ENCODE measurements at regions not wholly inside any gene's neighbourhood (a gene's known extent, or its start where the extent isn't known, plus 50 kb on each side); places are given as distances from the start of the nearest gene placed in this dataset.

DNA sequence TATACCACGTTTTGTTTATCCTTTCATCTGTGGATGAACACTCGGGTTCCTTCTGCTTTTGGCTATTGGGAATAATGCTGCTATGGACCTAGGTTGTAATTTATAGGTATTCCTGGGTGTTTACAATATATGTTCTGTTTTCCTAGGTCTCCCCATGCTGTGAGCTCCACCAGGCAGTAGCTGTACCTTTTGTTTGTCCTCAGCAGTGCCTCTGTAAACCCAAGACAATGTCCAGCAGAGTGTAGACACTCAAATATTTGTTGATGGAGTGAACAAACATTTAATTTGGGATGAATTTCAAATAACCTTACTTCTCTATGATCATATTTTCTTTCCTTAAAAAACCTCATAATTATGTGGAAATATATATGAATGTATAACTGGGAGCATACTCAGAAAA is 259.5 kb upstream of the BOD1L1 start:
- Mint-ChIP-seq H3K9me3 (0 out of 5 replicates have a peak, but pooled peaks cover 0 to 2% of the 10 kb centered on the region in 2 experiments), H3K36me3 (ENCODE audit: insufficient read depth in 1 of 3, low read depth in 3 of 3) (no peaks in the 10 kb centered on the region), H3K4me3 (no peak overlapping the region), H3K27me3 (ENCODE audit: low read depth) (no peaks in the 10 kb centered on the region), H3K4me1 (no peaks in the 10 kb centered on the region), H3K27ac (no peak overlapping the region)
- Histone ChIP-seq H3K4ac (ENCODE audit: low read depth, low read length) (no peak overlapping the region), H3K27ac (ENCODE audit: insufficient read length, low read depth, low read length) (no peak overlapping the region), H3K18ac (ENCODE audit: insufficient read length, low read depth, low read length) (no peak overlapping the region), H3K9ac (ENCODE audit: extremely low read depth, insufficient read length, low read length) (no peak overlapping the region), H2BK15ac (ENCODE audit: low read depth, low read length) (no peak overlapping the region), H3K9me3 (ENCODE audit: control insufficient read depth, low read depth, low read length) (no peaks in the 10 kb centered on the region), H4K20me1 (ENCODE audit: control insufficient read depth, insufficient read depth, insufficient read length) (no peaks in the 10 kb centered on the region), H2AFZ (ENCODE audit: low read length) (no peak overlapping the region), H3K14ac (ENCODE audit: insufficient read depth, low read length) (no peak overlapping the region), H3K4me2 (ENCODE audit: insufficient read depth, insufficient read length, low read length) (no peak overlapping the region), H3K79me1 (ENCODE audit: insufficient read depth, low read depth, low read length, poor library complexity, severe bottlenecking) (no peaks in the 10 kb centered on the region), H3K23me2 (ENCODE audit: insufficient read length, low read depth, low read length, poor library complexity, severe bottlenecking) (no peaks in the 10 kb centered on the region), H4K5ac (ENCODE audit: insufficient read length, low read depth, low read length) (no peak overlapping the region), H3K23ac (ENCODE audit: insufficient read length, low read depth, low read length) (no peak overlapping the region), H3K56ac (ENCODE audit: insufficient read length, low read depth, low read length) (no peak overlapping the region), H4K91ac (ENCODE audit: insufficient read length, low read depth, low read length) (no peak overlapping the region), H2AK5ac (ENCODE audit: insufficient read length, low read length) (no peak overlapping the region), H3K79me2 (ENCODE audit: insufficient read depth, low read length) (no peaks in the 10 kb centered on the region), H2BK20ac (ENCODE audit: low read depth, low read length, poor library complexity, severe bottlenecking) (no peak overlapping the region), H4K8ac (replicated peaks; ENCODE audit: insufficient read length, low read depth, low read length) (no peak overlapping the region), H2BK12ac (ENCODE audit: insufficient read length, low read depth, low read length) (no peak overlapping the region), H3K4me1 (ENCODE audit: insufficient read depth, low read length) (no peaks in the 10 kb centered on the region), H3T11ph (ENCODE audit: low read length) (no peak overlapping the region), H2BK120ac (ENCODE audit: low read depth, low read length, poor library complexity, severe bottlenecking) (no peak overlapping the region), H3K27me3 (ENCODE audit: insufficient read depth, low read length) (no peaks in the 10 kb centered on the region), H2BK5ac (ENCODE audit: insufficient read length, low read length) (no peak overlapping the region)
- WGBS (ENCODE audit: extremely low coverage, insufficient read length, low lambda C conversion rate) = no CpG with 5 or more reads among the region's 2 CpGs
- TF ChIP-seq, protein P1, sequence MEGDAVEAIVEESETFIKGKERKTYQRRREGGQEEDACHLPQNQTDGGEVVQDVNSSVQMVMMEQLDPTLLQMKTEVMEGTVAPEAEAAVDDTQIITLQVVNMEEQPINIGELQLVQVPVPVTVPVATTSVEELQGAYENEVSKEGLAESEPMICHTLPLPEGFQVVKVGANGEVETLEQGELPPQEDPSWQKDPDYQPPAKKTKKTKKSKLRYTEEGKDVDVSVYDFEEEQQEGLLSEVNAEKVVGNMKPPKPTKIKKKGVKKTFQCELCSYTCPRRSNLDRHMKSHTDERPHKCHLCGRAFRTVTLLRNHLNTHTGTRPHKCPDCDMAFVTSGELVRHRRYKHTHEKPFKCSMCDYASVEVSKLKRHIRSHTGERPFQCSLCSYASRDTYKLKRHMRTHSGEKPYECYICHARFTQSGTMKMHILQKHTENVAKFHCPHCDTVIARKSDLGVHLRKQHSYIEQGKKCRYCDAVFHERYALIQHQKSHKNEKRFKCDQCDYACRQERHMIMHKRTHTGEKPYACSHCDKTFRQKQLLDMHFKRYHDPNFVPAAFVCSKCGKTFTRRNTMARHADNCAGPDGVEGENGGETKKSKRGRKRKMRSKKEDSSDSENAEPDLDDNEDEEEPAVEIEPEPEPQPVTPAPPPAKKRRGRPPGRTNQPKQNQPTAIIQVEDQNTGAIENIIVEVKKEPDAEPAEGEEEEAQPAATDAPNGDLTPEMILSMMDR (conservative IDR thresholded peaks at IDR 0.05) = no peak
- DNase-seq = no peak

Measured in H9 (cell line).